ENCODE measurements at regions not wholly inside any gene's neighbourhood (a gene's known extent, or its start where the extent isn't known, plus 50 kb on each side); places are given as distances from the start of the nearest gene placed in this dataset.

- no peak for TF ChIP-seq CTCF (IDR thresholded peaks at IDR 0.05)
- no peak overlapping the region for H2AFZ ChIP-seq
- H3K36me3 ChIP-seq (ENCODE audit: control insufficient read depth, insufficient read depth, low read length): no peaks in the 10 kb centered on the region
- H3K9ac ChIP-seq: no peak overlapping the region
- no peaks in the 10 kb centered on the region for H3K4me1 ChIP-seq
- H3K79me2 ChIP-seq: no peaks in the 10 kb centered on the region
- H3K9me3 ChIP-seq (ENCODE audit: control insufficient read depth, low read length): no peaks in the 10 kb centered on the region
- H3K27me3 ChIP-seq (ENCODE audit: control insufficient read depth, insufficient read depth, low read length): no peaks in the 10 kb centered on the region
- no peak overlapping the region for H3K4me3 ChIP-seq (ENCODE audit: low read depth, low read length)
- H3K4me2 ChIP-seq (ENCODE audit: low read length): no peak overlapping the region
- no peak overlapping the region for H3K27ac ChIP-seq
Observed at GRCh38 chr3:8085498-8085897, 416.1 kb upstream of the LMCD1 start.

- Histone ChIP-seq H2AFZ (no peak overlapping the region), H3K79me2 (no peaks in the 10 kb centered on the region), H3K9ac (no peak overlapping the region), H3K4me3 (ENCODE audit: low read depth, low read length) (no peak overlapping the region), H3K36me3 (ENCODE audit: control insufficient read depth, insufficient read depth, low read length) (no peaks in the 10 kb centered on the region), H3K4me2 (ENCODE audit: low read length) (no peak overlapping the region), H3K9me3 (ENCODE audit: control insufficient read depth, low read length) (no peaks in the 10 kb centered on the region), H3K27me3 (ENCODE audit: control insufficient read depth, insufficient read depth, low read length) (no peaks in the 10 kb centered on the region), H3K4me1 (no peaks in the 10 kb centered on the region), H3K27ac (no peak overlapping the region)
- TF ChIP-seq CTCF (IDR thresholded peaks at IDR 0.05): no peak
Observed at GRCh38 chr3:8087951-8088350, 413.7 kb upstream of the LMCD1 start.

- Histone ChIP-seq H3K4me1 (no peaks in the 10 kb centered on the region), H3K27ac (no peak overlapping the region), H3K4me2 (ENCODE audit: low read length) (no peak overlapping the region), H3K4me3 (ENCODE audit: low read depth, low read length) (no peak overlapping the region), H3K9ac (no peak overlapping the region), H3K36me3 (ENCODE audit: control insufficient read depth, insufficient read depth, low read length) (no peaks in the 10 kb centered on the region), H3K27me3 (ENCODE audit: control insufficient read depth, insufficient read depth, low read length) (no peaks in the 10 kb centered on the region), H3K9me3 (ENCODE audit: control insufficient read depth, low read length) (no peaks in the 10 kb centered on the region), H3K79me2 (no peaks in the 10 kb centered on the region), H2AFZ (no peak overlapping the region)
- no peak for TF ChIP-seq CTCF (IDR thresholded peaks at IDR 0.05)
Observed at GRCh38 chr3:8094415-8094814, 407.2 kb upstream of the LMCD1 start.

- no peaks in the 10 kb centered on the region for H3K27me3 ChIP-seq (ENCODE audit: control insufficient read depth, insufficient read depth, low read length)
- H3K79me2 ChIP-seq: no peaks in the 10 kb centered on the region
- no peak overlapping the region for H3K4me3 ChIP-seq (ENCODE audit: low read depth, low read length)
- H2AFZ ChIP-seq: no peak overlapping the region
- H3K36me3 ChIP-seq (ENCODE audit: control insufficient read depth, insufficient read depth, low read length): no peaks in the 10 kb centered on the region
- no peaks in the 10 kb centered on the region for H3K9me3 ChIP-seq (ENCODE audit: control insufficient read depth, low read length)
- TF ChIP-seq CTCF (IDR thresholded peaks at IDR 0.05): no peak
- no peaks in the 10 kb centered on the region for H3K4me1 ChIP-seq
- H3K27ac ChIP-seq: no peak overlapping the region
- H3K4me2 ChIP-seq (ENCODE audit: low read length): no peak overlapping the region
- H3K9ac ChIP-seq: no peak overlapping the region
Observed at GRCh38 chr3:8095724-8096123, 405.9 kb upstream of the LMCD1 start.

- TF ChIP-seq CTCF (IDR thresholded peaks at IDR 0.05): no peak
- Histone ChIP-seq H3K4me3 (ENCODE audit: low read depth, low read length) (no peak overlapping the region), H3K79me2 (no peaks in the 10 kb centered on the region), H3K27ac (no peak overlapping the region), H3K4me2 (ENCODE audit: low read length) (no peak overlapping the region), H3K36me3 (ENCODE audit: control insufficient read depth, insufficient read depth, low read length) (no peaks in the 10 kb centered on the region), H3K9me3 (ENCODE audit: control insufficient read depth, low read length) (no peaks in the 10 kb centered on the region), H3K4me1 (no peaks in the 10 kb centered on the region), H2AFZ (no peak overlapping the region), H3K27me3 (ENCODE audit: control insufficient read depth, insufficient read depth, low read length) (no peaks in the 10 kb centered on the region), H3K9ac (no peak overlapping the region)
Observed at GRCh38 chr3:8097690-8098089, 403.9 kb upstream of the LMCD1 start.
